Osteoblast (primary cell): ENCODE measurements at regions not wholly inside any gene's neighbourhood (a gene's known extent, or its start where the extent isn't known, plus 50 kb on each side); places are given as distances from the start of the nearest gene placed in this dataset.

Source experiments
- DNase-seq: peaks from one replicate; pipeline ENCODE4 v3.0.0; 2011; ENCODE audit warnings: low spot score, mixed read lengths; ENCODE audit not compliant: insufficient read length; ENCODE audit errors: missing footprints
- H2AFZ ChIP-seq: 2 replicates; pipeline ENCODE4 v1.6.0; 2011; ENCODE audit warnings: mild to moderate bottlenecking, low read length
- H3K27ac ChIP-seq: 2 replicates; pipeline ENCODE4 v1.5.1; 2011; ENCODE audit warnings: mild to moderate bottlenecking, low read depth, low read length, moderate library complexity
- H3K27me3 ChIP-seq: 2 replicates; pipeline ENCODE4 v1.6.0; 2012; ENCODE audit warnings: mild to moderate bottlenecking, control low read depth, inconsistent platforms, low read length, moderate library complexity; ENCODE audit not compliant: insufficient read depth
- H3K36me3 ChIP-seq: 2 replicates; pipeline ENCODE4 v1.5.1; 2011; ENCODE audit warnings: mild to moderate bottlenecking, low read length, control low read depth, moderate library complexity; ENCODE audit not compliant: insufficient read depth
- H3K4me1 ChIP-seq: 2 replicates; pipeline ENCODE4 v1.5.1; 2011; ENCODE audit warnings: mild to moderate bottlenecking, low read length, control low read depth, moderate library complexity; ENCODE audit not compliant: insufficient read depth
- H3K4me2 ChIP-seq: 2 replicates; pipeline ENCODE4 v1.6.0; 2011; ENCODE audit warnings: mild to moderate bottlenecking, low read length; ENCODE audit not compliant: insufficient read depth
- H3K4me3 ChIP-seq: fragments of 200-600 bp; sonication (generic); 3 replicates; pipeline ENCODE4 v1.5.1; 2012; ENCODE audit warnings: mild to moderate bottlenecking, low read length, inconsistent platforms; ENCODE audit not compliant: insufficient read depth
- H3K79me2 ChIP-seq: 2 replicates; pipeline ENCODE4 v1.6.0; 2012; ENCODE audit warnings: mild to moderate bottlenecking, low read length, control low read depth, inconsistent platforms; ENCODE audit not compliant: insufficient read depth
- H3K9me3 ChIP-seq: 2 replicates; pipeline ENCODE4 v1.5.1; 2011; ENCODE audit warnings: low read depth, low read length, control low read depth
- H4K20me1 ChIP-seq: 2 replicates; pipeline ENCODE4 v1.6.0; 2012; ENCODE audit warnings: mild to moderate bottlenecking, low read length, control low read depth; ENCODE audit not compliant: insufficient read depth
- CTCF ChIP-seq: IDR thresholded peaks from 2 replicates; pipeline ENCODE4 v1.5.1; 2011; ENCODE audit warnings: mild to moderate bottlenecking, low read depth, low read length, moderate library complexity; ENCODE audit errors: extremely low read depth

GRCh38 chr18:78128004-78128403 lies 851.6 kb upstream of the SALL3 start:
- H3K79me2 ChIP-seq: no peaks in the 10 kb centered on the region
- no peaks in the 10 kb centered on the region for H3K4me1 ChIP-seq
- no peak overlapping the region for H3K27ac ChIP-seq
- no peaks in the 10 kb centered on the region for H3K27me3 ChIP-seq
- H3K36me3 ChIP-seq: no peaks in the 10 kb centered on the region
- no peak overlapping the region for H2AFZ ChIP-seq
- no peak overlapping the region for H3K4me2 ChIP-seq
- H4K20me1 ChIP-seq: no peaks in the 10 kb centered on the region
- no peak for DNase-seq
- no peak for TF ChIP-seq CTCF
- no peak overlapping the region for H3K4me3 ChIP-seq
- H3K9me3 ChIP-seq: peaks cover 12% of the 10 kb centered on the region

GRCh38 chr18:78129260-78129659 lies 850.4 kb upstream of the SALL3 start:
- Histone ChIP-seq H3K4me2 (no peak overlapping the region), H3K27ac (no peak overlapping the region), H3K79me2 (no peaks in the 10 kb centered on the region), H4K20me1 (no peaks in the 10 kb centered on the region), H3K9me3 (peaks cover 12% of the 10 kb centered on the region), H3K4me1 (no peaks in the 10 kb centered on the region), H2AFZ (no peak overlapping the region), H3K27me3 (no peaks in the 10 kb centered on the region), H3K4me3 (no peak overlapping the region), H3K36me3 (no peaks in the 10 kb centered on the region)
- no peak for DNase-seq
- no peak for TF ChIP-seq CTCF

- H3K4me1 ChIP-seq: no peaks in the 10 kb centered on the region
Measured at GRCh38 chr18:78130232-78131195, 849.1 kb upstream of the SALL3 start.

More at GRCh38 chr18:78130232-78131195, 849.1 kb upstream of the SALL3 start:
- no peak for TF ChIP-seq CTCF
- Histone ChIP-seq H3K36me3 (no peaks in the 10 kb centered on the region), H3K4me2 (no peak overlapping the region), H3K79me2 (no peaks in the 10 kb centered on the region), H3K27ac (no peak overlapping the region), H2AFZ (no peak overlapping the region), H3K27me3 (no peaks in the 10 kb centered on the region), H4K20me1 (no peaks in the 10 kb centered on the region), H3K4me3 (no peak overlapping the region), H3K9me3 (peaks cover 9% of the 10 kb centered on the region)
- DNase-seq: no peak
